Inflammatory macrophage treated with lipopolysaccharide for 4 hours (primary cell): ENCODE measurements at regions not wholly inside any gene's neighbourhood (a gene's known extent, or its start where the extent isn't known, plus 50 kb on each side); places are given as distances from the start of the nearest gene placed in this dataset.
"Not testable (repeated sequence)": the region's sequence is repeated elsewhere in the genome, so short reads cannot be mapped to it uniquely, and the experiment has no call there.

Experiments
- DNase-seq: peaks from one replicate; pipeline ENCODE4 v3.0.0-alpha.2; 2020

DNA sequence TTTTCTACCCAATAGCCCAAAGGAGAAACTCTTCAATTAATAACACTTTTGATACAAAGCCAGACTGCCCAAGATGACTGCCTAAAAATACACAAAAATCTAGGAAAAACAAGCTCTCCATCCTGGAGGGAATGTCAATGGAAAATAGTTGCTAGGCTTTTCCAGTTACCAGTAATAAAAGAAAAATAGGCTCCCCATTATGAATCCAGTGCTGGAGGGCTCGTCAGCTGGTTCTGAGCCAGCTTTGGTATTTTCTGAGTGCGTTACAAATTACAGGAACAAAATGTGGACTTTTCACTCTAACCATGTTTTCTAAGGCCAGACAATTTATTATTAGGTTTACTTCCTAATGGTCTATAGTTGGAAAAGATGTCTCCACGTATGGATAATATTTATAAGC lies 414.5 kb downstream of the ACTL7B start:
- no peak for DNase-seq

DNA sequence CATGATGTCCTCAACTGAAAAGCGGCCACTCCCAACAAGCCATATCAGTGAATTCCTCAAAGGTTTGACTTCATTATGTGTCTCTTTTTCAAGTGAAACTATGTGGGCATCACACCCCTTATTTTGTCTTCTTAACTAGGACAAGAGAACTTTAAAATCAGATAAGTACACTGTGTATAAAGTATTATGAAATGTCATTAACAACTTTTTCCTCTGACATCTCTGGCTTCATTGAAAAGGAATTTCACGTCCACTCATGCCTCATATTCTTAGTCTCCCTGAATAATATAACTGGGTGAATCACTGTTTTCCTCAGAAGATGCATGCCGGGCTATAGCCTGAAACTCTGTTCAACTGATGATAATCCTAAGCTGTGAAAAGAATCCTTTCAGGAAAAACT lies 415.8 kb downstream of the ACTL7B start:
- DNase-seq, result no peak

DNA sequence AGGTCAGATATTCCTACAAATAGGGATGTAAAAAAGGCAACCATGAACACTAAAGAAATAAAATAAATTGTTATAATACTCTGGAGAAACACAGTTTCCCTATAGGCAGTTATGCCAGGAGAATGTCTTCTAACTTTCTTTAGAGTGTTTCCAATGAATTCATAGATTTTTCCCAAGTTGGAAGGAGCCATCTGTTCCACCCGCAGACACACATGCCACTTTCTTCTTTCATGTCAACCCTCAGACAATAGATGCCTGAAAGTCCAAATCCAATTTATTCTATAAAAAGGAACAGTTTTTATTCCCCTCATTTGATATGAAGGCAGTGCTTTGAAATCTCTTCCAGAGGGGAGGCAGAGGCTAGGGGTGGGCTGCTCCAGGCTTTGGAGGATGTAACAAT lies 418.1 kb downstream of the ACTL7B start:
- no peak for DNase-seq

DNA sequence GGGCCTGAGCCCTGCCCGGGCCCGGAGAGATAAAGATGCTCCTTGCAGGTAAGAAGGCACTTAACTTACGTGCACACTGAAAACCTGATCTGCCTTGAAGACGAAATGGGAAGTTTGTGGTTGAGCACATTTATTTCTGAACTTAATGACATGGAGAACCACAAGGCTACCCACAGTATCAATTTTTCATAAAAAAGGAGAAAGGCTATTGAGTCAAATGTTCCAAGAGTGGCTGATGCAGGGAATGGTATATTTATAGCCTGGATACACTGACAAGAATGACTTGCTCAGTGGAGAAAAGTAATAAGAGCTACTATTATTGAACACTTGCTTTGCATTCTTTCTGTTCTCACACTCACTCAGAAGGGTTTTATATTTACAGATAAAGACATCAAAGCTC lies 419.3 kb downstream of the ACTL7B start:
- peak; percentile 2 for DNase-seq

DNA sequence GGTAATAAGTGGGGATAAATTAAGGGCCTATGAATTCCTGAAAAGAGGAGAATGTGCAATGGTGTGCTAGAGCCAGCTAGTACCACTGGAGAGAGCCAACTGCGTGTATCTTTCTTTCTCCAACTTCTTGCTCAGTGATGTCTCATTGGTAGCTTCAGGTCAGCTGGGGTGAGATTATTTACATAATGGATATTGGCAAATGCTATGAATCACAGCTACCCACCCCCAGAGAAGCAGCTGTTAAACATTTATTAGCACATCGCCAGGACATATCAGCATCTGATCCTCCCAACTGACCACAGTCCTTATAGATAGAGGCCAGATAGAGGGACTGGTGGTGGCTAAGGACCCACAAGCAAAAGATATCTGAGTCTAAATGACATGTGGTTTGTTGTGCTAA lies 421.3 kb downstream of the ACTL7B start:
- DNase-seq, result peak; percentile 19

DNA sequence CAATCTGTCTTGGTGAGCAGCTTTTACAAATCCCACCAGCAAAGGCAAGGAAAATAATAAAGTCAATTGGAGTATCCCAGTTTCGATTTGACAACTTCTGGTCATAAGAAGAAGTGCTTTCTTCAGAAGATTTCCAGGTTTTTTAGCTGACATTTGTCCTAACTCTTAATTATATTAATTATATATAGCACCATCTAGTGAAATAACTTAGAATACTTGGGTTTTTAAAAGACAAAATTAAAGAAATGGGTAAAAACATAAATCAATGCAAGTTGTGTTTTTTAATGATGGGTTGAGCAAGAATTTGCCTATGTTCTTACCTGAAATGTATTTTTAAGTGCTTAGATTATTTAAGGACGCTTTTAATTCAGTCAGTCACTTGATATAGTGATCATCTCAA lies 421.8 kb downstream of the ACTL7B start:
- no peak for DNase-seq

DNA sequence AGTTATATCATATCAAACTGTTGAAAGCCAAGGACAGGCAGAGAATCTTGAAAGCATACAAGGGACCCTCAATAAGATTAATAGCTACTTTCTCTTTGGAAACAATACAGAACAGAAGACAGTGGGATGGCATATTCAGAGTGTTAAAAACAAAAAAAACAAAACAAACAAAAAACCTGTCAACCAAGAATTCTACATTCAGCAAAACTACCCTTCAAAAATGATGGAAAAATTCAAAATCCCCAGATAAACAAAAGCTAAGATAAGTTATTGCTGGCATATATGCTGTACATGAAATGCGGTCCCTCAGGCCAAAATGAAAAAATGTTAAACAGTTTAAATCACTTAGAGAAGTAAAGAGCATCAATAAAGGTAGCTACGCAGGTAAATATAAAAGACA lies 425.1 kb downstream of the ACTL7B start:
- no peak for DNase-seq

DNA sequence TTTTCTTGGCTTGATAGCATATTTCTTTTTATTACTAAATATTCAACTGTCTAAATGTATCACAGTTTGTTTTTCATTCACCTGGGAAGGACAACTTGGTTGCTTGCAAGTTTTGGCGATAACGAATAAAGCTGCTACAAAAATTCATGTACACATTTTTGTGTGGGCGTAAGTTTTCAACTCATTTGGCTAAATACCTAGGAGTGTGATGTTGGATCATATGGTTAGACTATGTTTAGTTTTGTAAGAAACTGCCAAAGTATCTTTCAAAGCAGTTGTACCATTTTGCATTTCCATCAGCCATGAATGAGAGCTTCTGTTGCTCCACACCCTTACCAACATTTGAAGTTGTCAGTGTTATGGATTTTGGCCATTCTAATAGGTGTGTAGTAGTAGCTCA lies 428.0 kb downstream of the ACTL7B start:
- no peak for DNase-seq

DNA sequence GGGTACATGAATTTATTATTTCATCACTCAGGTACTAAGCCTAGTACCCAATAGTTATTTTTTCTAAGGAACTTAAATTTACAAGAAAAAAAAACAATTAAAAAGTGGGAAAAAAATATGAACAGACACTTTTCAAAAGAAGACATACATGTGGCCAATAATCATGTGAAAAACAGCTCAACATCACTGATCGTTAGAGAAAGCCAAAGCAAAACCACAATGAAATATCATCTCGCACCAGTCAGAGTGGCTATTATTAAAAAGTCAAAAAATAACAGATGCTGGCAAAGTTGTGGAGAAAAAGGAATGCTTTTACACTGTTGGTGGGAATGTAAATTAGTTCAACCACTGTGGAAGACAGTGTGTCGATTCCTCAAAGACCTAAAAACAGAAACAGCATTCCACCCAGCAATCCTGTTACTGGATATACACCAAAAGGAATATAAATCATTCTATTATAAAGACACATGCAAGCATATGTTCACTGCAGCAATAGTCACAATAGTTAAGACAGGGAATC lies 429.3 kb downstream of the ACTL7B start:
- DNase-seq, result not testable (repeated sequence)

DNA sequence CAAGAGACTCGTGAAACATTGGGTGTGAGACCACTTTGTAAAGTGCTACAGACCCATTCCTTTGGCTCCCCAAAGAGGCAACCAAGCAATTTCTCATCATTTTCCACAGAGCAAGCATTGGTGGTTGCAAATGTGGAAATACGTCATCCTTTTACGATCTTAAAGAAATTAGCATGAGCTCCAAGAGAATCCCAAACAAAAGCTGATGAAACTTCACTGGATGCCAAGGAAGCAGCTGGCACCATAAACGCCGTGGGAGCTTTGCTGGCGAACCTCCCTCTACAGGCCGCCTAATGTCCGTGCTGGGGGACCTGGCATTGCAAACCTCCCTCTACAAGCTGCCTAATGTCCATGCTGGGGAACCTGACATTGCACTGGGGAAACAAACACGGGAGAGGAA lies 432.4 kb downstream of the ACTL7B start:
- no peak for DNase-seq

DNA sequence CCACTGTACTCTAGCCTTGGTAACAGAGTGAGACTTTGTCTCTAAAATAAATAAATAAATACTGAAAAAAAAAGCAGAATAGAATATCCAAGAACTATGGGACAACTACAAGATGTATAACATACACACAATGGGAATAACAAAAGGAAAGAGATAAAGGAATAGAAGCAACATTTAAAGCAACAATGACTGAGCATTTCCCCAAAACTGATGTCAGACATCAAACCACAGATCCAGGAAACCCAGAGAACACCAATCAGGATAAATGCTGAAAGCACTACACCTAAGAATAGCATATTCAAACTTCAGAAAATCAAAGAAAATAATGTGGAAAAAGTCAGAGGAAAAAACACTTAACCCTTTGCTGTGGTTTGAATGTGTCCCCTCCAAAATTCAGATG lies 436.4 kb downstream of the ACTL7B start:
- no peak for DNase-seq

DNA sequence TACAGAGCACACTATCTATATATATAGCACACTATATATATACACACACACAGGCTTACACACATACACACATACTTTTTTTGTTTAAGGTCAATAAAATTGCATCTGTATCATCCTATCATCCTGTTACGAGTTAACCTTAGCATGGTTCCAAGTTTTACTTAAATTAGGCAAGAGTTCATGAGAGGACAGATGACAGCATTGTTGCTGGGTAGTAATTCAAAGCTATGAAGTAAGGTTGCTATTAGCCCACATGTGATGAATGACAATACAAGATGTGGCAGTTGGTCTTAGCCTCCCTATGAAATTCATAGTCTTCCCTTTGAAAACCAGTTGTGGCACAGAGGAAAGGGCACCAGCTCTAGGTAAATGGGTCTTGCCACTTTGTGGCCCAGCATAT lies 438.1 kb downstream of the ACTL7B start:
- peak; percentile 3 for DNase-seq

DNA sequence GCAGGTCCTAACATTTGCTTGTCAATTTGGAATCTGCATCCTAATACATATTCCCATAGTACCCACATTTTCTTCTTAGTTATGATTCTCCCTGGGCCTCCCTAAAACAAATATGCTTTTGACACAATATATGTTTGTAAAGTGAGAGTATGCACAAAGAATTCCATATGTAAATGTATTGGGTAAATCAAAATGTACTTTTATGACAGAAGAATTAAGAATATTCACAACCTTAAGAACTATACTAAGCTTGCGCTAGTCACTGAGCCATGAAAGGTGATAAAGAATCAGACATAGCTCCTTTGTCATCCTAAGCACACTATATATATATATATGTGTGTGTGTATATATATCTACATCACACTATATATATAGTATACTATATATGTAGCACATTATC lies 438.5 kb downstream of the ACTL7B start:
- DNase-seq, result no peak

DNA sequence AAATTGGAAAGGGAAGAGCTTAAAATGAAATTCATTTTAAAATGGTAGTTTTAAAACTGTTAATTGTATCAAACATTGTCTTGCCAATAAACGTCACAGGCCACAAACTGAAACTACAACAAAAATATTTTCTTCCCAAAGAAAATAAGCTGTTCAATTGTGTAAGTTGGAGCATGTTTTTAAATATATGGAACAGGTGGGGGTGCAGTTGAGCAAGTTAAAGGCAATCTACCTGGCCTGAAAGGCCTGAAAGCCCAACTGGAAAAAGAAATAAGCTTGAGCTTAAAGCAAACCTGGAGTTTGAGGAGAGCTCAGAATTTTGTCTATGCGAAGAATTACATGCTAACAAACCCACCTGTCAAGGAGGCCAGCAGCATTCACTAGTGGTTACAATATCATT lies 439.5 kb downstream of the ACTL7B start:
- DNase-seq, result no peak

DNA sequence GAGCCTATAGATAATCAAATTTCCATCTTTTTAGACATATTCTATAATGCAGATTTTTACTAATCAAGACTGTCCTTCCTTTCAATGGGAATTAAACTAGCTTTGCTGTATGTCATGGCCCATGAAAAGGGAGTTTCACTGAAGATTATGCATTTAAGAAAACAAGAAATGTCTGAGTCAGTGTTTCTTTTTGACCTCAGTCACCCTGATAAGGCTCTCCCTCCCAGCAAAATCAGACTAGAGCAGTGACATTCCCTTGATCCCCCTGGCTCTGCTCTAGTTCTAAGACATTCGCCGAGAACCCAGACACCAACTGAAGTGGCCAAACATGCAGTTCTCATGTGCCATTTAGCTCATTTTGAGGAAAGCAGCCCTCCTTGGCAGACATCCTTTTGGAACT lies 442.0 kb downstream of the ACTL7B start:
- DNase-seq, result no peak

DNA sequence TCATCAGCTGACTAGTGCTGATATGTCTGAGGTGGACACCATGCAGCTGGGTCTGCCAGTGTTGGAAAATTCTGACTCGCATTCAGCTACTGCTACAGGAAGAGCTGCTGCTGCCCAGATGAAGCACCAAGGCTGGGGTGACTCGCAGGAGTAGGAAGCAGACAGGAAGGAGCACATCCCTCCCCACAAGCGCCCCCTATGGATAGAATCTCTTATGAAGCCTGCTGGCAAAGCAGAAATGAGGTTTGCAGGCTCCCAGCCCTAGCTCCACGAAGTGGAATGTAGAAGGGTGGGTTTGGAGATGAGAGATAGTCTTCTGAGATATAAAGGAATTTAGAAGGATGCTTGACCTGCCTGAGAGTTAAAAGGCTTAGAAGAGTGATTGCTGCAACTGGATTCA lies 443.0 kb downstream of the ACTL7B start:
- peak; percentile 11 for DNase-seq

DNA sequence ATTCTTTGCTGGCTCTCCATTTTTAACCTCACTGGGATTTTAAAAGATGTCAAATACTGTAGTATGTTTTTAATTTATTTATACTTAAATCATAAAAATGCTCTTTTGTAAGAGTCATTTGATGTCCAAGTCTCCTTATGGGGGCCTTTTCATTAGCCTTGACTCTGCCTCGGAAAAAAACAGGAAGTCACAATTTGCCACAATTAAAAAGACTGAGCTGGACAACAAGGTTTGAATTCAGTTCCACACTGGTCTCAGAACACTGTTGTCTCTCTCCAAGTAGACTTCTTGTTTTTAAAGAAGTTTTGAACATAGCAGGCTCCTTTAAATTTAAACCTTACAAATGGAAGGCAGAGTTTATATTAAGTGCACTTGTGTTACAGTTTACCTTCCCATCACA lies 444.2 kb downstream of the ACTL7B start:
- no peak for DNase-seq

DNA sequence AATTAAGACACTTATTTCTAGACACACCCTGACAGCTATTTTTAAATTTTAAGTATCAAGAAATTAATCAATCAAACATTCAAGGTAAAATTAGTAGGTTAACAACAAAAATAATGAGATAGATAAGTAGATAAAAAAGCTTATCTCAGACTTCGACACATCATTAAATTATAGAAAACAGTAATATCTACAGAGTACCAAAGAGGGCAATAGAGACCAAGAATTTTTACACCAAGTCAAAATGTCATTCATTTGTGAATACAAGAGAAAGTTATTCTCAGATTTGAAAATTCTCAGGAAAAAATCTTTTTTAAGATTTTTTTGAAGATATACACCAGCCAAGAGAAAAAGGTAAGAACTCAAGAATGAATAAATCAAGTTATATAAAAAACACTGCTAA lies 445.6 kb downstream of the ACTL7B start:
- no peak for DNase-seq

DNA sequence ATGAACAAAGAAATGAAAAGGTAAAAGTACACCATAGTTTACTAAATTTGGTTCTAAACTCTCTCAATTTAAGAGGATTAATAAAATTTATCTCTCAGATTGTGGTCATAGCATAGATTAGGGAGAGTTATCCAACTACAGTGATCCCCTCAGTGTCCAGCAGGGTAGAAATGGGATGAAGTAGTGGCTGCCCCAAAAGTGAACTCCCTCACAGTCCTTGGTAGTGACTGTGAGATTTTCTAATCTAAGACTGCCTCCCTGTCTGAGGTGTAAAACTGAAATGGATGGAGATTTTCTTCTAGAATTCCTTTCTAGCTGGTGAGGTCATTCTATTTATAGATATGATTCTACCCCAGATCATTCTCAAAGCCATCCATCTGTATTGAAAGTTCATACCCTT lies 455.5 kb downstream of the ACTL7B start:
- DNase-seq, result no peak

DNA sequence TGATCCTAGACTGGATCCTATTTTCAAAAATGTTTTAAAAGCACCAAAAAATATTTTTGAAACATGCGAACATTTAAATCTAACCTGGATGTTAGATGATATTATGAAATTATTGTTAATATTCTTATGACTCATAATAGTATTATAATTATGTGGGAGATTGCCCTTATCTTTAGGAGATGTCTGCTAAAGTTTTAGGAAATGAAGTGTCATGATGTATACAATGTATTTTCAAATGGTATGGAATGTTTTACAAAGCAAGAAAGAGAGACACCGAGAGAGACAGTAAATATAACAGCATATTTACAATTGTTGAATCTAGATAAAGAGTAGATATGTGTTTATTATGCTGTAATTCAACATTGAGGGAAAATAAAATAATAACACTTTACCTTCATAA lies 455.9 kb downstream of the ACTL7B start:
- no peak for DNase-seq

DNA sequence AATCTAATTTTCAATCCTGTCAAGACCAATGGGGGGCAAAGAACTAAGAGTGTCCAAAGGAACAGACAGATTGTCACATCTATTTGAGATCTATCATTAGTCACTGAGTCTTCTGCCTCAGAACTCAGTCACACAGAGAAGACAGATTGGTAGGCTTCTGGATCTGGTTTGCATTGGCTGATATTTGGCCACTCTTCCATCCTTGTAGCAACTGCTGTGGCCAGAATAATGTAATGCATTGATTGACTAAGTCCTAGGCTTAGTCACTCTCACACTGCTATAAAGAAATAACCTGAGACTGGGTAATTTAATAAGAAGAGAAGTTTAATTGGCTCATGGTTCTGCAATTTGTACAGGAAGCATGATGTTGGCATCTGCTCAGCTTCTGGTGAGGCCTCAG lies 458.5 kb downstream of the ACTL7B start:
- no peak for DNase-seq

DNA sequence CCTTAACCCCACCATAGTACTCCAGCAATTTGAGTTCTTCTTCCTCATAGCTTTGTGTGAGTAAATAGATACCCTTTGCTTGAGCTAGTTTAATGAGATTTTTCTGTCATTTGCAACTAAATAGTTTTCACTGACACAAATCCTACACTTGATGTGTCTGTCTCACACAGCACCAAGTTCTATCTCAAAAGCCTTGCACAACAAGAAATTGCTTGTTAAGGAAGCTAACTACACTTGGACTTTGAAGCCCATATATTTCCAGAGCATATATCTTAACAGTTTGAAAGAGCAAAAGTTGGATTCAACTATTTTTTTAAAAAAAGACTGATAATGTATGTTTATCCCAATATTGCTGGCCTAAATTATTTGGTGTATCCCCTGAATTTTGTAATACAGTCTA lies 459.2 kb downstream of the ACTL7B start:
- DNase-seq, result no peak

DNA sequence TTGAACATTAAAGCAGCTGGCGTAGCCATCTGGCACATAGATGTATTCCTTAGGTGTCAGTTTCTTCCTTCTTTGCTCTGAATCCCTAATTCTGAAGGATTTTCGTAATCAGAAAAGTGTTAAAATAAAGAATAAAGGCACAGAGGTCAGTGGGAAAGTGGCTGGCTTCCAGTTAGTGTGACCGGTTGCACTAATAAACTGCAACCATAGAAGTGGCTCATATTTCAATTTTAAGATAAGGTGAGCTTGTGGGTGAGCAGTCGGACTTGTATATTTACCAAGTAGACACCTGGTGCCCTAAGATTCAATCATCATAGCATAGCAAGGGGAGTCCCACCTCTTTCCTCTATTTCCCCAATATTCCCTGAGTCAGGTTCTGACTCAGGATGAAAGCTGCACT lies 459.6 kb downstream of the ACTL7B start:
- no peak for DNase-seq

DNA sequence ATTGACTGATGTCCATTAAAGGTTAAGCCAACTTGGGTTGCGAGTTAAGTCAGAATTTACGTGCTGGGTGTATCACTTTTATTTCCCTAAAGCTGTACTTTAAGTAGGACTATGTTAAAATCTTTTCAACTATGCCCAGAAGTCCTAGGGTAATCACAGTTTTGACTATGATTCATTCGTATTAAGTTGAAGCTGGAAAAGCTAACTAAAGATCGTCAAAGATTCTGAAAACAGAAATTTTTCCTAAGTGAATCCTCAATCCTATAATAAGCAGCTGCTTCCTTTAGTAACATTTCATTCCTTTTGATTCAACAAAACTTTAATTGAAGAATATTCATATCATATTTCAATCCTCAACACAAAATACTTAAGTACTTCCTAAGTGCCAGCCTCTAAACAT lies 460.4 kb downstream of the ACTL7B start:
- no peak for DNase-seq

DNA sequence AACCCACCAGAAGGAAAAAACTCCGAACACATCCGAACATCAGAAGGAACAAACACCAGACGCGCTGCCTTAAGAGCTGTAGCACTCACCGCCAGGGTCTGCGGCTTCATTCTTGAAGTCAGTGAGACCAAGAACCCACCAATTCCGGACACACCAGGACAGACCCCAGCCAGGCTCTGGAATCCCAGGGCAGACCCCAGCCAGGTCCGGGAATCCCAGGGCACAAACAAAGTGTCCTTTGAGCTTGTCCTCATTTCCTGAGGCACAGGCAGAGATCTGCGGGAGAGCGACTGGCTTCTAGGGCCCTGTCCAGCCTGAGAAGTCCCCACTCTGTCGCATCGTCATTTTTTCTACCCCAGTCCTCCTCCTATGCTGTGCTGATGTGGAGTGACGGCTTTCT lies 461.1 kb downstream of the ACTL7B start:
- no peak for DNase-seq

DNA sequence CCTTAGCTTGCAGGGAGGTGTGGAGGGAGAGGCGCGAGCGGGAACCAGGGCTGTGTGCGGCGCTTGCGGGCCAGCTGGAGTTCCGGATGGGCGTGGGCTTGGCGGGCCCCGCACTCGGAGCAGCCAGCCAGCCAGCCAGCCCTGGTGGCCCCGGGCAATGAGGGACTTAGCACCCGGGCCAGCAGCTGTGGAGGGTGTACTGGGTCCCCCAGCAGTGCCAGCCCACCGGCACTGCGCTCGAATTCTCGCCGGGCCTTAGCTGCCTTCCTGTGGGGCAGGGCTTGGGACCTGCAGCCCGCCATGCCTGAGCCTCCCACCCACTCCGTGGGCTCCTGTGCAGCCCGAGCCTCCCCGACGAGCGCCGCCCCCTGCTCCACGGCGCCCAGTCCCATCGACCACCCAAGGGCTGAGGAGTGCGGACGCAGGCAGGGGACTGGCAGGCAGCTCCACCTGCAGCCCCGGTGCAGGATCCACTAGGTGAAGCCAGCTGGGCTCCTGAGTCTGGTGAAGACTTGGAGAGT lies 462.2 kb downstream of the ACTL7B start:
- not testable (repeated sequence) for DNase-seq
